HEK293 (cell line): ENCODE measurements at regions not wholly inside any gene's neighbourhood (a gene's known extent, or its start where the extent isn't known, plus 50 kb on each side); places are given as distances from the start of the nearest gene placed in this dataset.
A peak's percentile ranks its signal among the peaks of the same experiment; 100 is the strongest.

Experiments
- GLI2 ChIP-seq: fragments of 450-650 bp; formaldehyde crosslinking; IDR thresholded peaks from 2 replicates; pipeline ENCODE4; 2017; ENCODE audit warnings: missing biosample characterization, missing genetic modification characterization, low read depth, borderline replicate concordance
- OSR2 ChIP-seq: fragments of 450-650 bp; formaldehyde crosslinking; IDR thresholded peaks from 2 replicates; pipeline ENCODE4 v1.5.1; 2016; ENCODE audit warnings: missing biosample characterization, missing genetic modification characterization
- TSHZ1 ChIP-seq: fragments of 450-650 bp; formaldehyde crosslinking; IDR thresholded peaks from 2 replicates; pipeline ENCODE4 v1.5.1; 2016; ENCODE audit warnings: missing biosample characterization, missing genetic modification characterization, borderline replicate concordance
- ZBTB11 ChIP-seq: fragments of 450-650 bp; formaldehyde crosslinking; conservative IDR thresholded peaks from 2 replicates; pipeline ENCODE4 v1.5.1; 2016; ENCODE audit warnings: low read depth, missing biosample characterization, missing genetic modification characterization
- ZNF140 ChIP-seq: fragments of 450-650 bp; formaldehyde crosslinking; IDR thresholded peaks from 2 replicates; pipeline ENCODE4 v1.5.1; 2016; ENCODE audit warnings: missing biosample characterization, missing genetic modification characterization
- ZNF202 ChIP-seq: fragments of 450-650 bp; formaldehyde crosslinking; IDR thresholded peaks from 2 replicates; pipeline ENCODE4 v1.5.1; 2016; ENCODE audit warnings: missing biosample characterization, missing genetic modification characterization, borderline replicate concordance
- ZNF211 ChIP-seq: fragments of 450-650 bp; formaldehyde crosslinking; IDR thresholded peaks from 2 replicates; pipeline ENCODE4 v1.5.1; 2016; ENCODE audit warnings: low read depth, missing biosample characterization, missing genetic modification characterization
- ZNF324 ChIP-seq: fragments of 450-650 bp; formaldehyde crosslinking; IDR thresholded peaks from 2 replicates; pipeline ENCODE4 v1.5.1; 2016; ENCODE audit warnings: missing biosample characterization, missing genetic modification characterization
- ZNF341 ChIP-seq: fragments of 450-650 bp; formaldehyde crosslinking; IDR thresholded peaks from 2 replicates; pipeline ENCODE4; 2016; ENCODE audit warnings: low read depth, missing biosample characterization, missing genetic modification characterization
- ZNF37A ChIP-seq: fragments of 450-650 bp; IDR thresholded peaks from 2 replicates; pipeline ENCODE4 v1.5.1; 2018; ENCODE audit warnings: missing biosample characterization, missing genetic modification characterization
- ZNF449 ChIP-seq: fragments of 450-650 bp; formaldehyde crosslinking; IDR thresholded peaks from 2 replicates; pipeline ENCODE4 v1.5.1; 2017; ENCODE audit warnings: missing biosample characterization, mild to moderate bottlenecking, missing genetic modification characterization, moderate library complexity
- ZNF510 ChIP-seq: fragments of 450-650 bp; formaldehyde crosslinking; IDR thresholded peaks from 2 replicates; pipeline ENCODE4 v1.5.1; 2018; ENCODE audit warnings: mild to moderate bottlenecking, missing genetic modification characterization, missing biosample characterization; ENCODE audit not compliant: insufficient replicate concordance
- ZNF624 ChIP-seq: fragments of 450-650 bp; formaldehyde crosslinking; IDR thresholded peaks from 2 replicates; pipeline ENCODE4 v1.5.1; 2017; ENCODE audit warnings: missing biosample characterization, missing genetic modification characterization
- ZNF639 ChIP-seq: fragments of 450-650 bp; formaldehyde crosslinking; IDR thresholded peaks from 2 replicates; pipeline ENCODE4 v1.5.1; 2016; ENCODE audit warnings: missing biosample characterization, missing genetic modification characterization
- TF ChIP-seq, protein P1 (sequence below): fragments of 450-650 bp; formaldehyde crosslinking; IDR thresholded peaks from 2 replicates; pipeline ENCODE4 v1.5.1; 2016; ENCODE audit warnings: missing biosample characterization, missing genetic modification characterization
- TF ChIP-seq, protein P2 (sequence below): fragments of 450-650 bp; formaldehyde crosslinking; IDR thresholded peaks from 2 replicates; pipeline ENCODE4 v1.5.1; 2016; ENCODE audit warnings: missing biosample characterization, missing genetic modification characterization, low read depth
- TF ChIP-seq, protein P3 (sequence below): fragments of 450-650 bp; formaldehyde crosslinking; IDR thresholded peaks from 2 replicates; pipeline ENCODE4 v1.5.1; 2016; ENCODE audit warnings: missing biosample characterization, missing genetic modification characterization
- TF ChIP-seq, protein P4 (sequence below): sonication (generic); formaldehyde crosslinking; IDR thresholded peaks from 2 replicates; pipeline ENCODE4 v1.8.1; 2022; ENCODE audit warnings: mild to moderate bottlenecking, moderate library complexity, missing genetic modification reagents

DNA sequence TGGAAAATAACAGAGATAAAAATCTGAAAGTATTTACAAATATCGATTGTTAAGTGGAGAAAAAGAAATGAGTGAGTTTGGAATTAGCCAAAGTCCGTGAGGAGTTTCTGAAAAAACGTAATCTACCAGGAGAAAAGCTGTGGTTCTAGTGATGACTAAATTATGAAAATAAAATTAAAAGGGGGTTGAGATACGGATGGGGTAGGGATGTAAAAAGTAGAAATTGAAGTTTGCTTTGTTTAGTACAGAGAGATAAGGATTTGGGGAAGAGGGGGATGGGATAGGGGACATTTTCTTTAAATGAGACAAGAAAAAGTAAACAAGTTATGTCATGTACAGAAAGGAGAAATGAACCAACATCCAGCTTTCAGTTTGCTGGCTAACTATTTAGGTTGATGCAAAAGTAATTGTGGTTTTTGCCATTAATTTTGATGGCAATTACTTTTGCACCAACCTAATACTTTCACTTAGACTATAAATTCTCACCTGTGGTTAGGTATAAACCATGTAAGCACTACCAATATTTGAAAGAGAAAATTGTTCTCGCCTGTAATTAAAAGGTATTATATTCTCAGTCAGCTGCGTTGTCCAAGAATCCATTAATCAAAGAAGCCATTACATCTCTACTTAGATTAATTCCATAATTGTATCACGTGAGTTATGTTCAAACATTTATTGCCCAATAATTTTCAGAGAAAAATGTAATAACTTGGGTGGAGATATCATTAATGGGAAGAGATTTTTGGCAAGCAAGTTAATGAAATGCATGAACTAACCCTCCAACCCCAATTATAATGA is 143.0 kb upstream of the NRP1 start (continued):
- TF ChIP-seq, protein P1, sequence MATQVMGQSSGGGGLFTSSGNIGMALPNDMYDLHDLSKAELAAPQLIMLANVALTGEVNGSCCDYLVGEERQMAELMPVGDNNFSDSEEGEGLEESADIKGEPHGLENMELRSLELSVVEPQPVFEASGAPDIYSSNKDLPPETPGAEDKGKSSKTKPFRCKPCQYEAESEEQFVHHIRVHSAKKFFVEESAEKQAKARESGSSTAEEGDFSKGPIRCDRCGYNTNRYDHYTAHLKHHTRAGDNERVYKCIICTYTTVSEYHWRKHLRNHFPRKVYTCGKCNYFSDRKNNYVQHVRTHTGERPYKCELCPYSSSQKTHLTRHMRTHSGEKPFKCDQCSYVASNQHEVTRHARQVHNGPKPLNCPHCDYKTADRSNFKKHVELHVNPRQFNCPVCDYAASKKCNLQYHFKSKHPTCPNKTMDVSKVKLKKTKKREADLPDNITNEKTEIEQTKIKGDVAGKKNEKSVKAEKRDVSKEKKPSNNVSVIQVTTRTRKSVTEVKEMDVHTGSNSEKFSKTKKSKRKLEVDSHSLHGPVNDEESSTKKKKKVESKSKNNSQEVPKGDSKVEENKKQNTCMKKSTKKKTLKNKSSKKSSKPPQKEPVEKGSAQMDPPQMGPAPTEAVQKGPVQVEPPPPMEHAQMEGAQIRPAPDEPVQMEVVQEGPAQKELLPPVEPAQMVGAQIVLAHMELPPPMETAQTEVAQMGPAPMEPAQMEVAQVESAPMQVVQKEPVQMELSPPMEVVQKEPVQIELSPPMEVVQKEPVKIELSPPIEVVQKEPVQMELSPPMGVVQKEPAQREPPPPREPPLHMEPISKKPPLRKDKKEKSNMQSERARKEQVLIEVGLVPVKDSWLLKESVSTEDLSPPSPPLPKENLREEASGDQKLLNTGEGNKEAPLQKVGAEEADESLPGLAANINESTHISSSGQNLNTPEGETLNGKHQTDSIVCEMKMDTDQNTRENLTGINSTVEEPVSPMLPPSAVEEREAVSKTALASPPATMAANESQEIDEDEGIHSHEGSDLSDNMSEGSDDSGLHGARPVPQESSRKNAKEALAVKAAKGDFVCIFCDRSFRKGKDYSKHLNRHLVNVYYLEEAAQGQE (tag by site-specific recombination) = no peak
- TF ChIP-seq OSR2 (tag by site-specific recombination) (peak; percentile 70), ZNF211 (tag by site-specific recombination) (no peak), ZBTB11 (tag by site-specific recombination) (no peak), ZNF341 (tag by site-specific recombination) (no peak), GLI2 (tag by site-specific recombination) (0 out of 2 replicates have a peak, but pooled peaks have one; percentile 14), ZNF37A (no peak), ZNF324 (tag by site-specific recombination) (peak; percentile 73; the same call in 1 of the 2 replicates), ZNF639 (tag by site-specific recombination) (peak; percentile 86), TSHZ1 (tag by site-specific recombination) (0 out of 2 replicates have a peak, but pooled peaks have one; percentile 72), ZNF140 (no peak), ZNF202 (tag by site-specific recombination) (no peak), ZNF510 (tag by site-specific recombination) (no peak), ZNF624 (no peak), ZNF449 (tag by site-specific recombination) (no peak)
- TF ChIP-seq, protein P2, sequence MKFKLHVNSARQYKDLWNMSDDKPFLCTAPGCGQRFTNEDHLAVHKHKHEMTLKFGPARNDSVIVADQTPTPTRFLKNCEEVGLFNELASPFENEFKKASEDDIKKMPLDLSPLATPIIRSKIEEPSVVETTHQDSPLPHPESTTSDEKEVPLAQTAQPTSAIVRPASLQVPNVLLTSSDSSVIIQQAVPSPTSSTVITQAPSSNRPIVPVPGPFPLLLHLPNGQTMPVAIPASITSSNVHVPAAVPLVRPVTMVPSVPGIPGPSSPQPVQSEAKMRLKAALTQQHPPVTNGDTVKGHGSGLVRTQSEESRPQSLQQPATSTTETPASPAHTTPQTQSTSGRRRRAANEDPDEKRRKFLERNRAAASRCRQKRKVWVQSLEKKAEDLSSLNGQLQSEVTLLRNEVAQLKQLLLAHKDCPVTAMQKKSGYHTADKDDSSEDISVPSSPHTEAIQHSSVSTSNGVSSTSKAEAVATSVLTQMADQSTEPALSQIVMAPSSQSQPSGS = peak; percentile 62
- TF ChIP-seq, protein P3, sequence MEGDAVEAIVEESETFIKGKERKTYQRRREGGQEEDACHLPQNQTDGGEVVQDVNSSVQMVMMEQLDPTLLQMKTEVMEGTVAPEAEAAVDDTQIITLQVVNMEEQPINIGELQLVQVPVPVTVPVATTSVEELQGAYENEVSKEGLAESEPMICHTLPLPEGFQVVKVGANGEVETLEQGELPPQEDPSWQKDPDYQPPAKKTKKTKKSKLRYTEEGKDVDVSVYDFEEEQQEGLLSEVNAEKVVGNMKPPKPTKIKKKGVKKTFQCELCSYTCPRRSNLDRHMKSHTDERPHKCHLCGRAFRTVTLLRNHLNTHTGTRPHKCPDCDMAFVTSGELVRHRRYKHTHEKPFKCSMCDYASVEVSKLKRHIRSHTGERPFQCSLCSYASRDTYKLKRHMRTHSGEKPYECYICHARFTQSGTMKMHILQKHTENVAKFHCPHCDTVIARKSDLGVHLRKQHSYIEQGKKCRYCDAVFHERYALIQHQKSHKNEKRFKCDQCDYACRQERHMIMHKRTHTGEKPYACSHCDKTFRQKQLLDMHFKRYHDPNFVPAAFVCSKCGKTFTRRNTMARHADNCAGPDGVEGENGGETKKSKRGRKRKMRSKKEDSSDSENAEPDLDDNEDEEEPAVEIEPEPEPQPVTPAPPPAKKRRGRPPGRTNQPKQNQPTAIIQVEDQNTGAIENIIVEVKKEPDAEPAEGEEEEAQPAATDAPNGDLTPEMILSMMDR (tag by site-specific recombination) = no peak
- TF ChIP-seq, protein P4, sequence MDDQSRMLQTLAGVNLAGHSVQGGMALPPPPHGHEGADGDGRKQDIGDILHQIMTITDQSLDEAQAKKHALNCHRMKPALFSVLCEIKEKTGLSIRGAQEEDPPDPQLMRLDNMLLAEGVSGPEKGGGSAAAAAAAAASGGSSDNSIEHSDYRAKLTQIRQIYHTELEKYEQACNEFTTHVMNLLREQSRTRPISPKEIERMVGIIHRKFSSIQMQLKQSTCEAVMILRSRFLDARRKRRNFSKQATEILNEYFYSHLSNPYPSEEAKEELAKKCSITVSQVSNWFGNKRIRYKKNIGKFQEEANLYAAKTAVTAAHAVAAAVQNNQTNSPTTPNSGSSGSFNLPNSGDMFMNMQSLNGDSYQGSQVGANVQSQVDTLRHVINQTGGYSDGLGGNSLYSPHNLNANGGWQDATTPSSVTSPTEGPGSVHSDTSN (CRISPR knock-in tag) = no peak
